Ramos (cell line): ENCODE measurements at regions not wholly inside any gene's neighbourhood (a gene's known extent, or its start where the extent isn't known, plus 50 kb on each side); places are given as distances from the start of the nearest gene placed in this dataset.

Experiments
- in situ Hi-C: fragments of 300-500 bp; cut with MboI; formaldehyde crosslinking; loops from one replicate; pipeline ENCODE4 v1.14.3; 2022; ENCODE audit warnings: low sequenced_read_pairs; ENCODE audit not compliant: unreplicated experiment

DNA sequence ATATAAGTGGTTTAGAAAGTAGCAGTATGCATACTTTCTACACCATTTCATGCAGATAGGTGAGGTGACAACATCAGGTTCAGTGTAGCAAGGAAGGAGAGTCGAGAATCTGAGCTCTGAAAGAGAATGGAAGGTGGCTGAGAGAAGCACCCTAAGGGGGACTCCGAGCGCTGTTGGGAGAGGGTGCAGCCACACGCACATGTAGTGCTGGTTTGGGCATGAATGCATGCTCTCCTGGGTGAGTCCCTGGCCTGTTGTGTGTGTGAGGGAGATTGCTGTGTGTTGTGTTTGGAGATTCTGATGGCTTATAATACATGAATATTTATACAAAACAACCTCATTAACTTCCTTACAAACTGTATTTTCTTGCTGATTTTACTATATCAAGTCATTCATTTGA is 180.3 kb upstream of the LRIG3 start:
- in situ Hi-C loops = no loop called here

DNA sequence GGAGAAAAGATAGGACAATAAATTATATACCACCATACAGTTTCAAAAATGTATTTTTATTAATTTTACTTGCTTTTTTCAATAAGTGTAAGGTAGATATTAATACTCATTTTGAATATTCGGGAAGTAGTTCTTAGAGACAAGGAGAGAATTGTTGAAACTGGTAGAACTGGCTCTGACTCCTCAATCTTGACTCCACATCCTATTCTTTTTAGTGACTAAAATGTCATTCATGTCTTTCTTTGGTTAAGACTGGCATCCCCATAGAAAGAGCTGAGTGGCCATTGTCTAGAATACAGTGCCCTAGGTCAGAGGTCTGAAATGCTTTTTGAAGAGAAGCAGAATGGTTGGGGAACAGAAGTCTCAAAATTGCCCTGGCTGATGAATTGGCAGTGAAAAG is 177.6 kb upstream of the LRIG3 start:
- in situ Hi-C loops = no loop called here

DNA sequence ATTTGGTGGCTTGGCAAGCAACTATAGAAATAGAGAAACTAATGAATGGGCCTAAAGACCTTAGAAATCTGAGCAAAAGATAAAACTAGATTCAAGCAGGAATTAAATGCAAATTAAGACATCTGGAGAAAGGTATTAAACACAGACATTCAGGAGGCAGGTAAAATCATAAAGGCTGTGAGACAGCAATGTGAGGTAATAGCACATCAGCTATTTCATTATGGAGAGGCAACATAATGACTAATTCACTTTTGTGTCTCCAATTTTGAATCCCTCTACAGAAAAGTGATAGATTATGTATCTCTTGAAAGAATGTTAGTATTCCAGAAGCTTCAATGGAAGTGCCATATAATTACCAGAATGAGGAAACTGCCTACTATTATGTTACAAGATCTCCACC is 175.9 kb upstream of the LRIG3 start:
- in situ Hi-C loops = no loop called here

DNA sequence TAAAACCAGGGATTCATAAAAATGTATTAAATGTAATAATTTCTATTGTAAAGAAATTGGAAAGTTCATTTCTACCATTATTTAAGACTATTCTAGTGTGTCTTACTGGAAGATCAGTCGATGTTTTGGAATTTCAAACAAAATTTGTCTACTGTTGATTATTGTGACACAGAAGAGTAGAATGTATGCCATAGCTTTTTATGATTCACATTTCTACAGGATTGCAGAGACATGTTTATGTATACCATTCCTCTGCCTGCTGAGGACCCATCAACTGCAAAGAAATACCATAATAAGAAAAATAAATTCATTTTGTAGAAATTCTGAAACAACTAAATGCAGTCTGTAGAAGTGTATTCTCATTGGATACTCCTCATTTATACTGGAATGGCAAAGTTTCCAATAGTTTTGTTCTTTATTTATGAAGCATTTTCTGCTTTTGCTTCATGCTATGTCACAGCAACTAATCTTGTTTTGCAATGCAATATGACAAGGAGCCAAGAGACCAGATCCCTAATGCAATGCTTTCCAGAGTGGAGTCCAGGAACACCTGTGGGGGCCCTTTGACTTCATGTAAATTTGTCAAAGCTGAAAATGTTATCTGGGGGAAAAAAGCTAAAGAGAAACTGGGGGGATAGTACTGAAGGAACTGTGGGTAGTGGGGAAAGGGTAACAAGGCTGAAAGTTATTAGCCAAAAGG is 172.9 kb upstream of the LRIG3 start:
- in situ Hi-C loops = no loop called here

DNA sequence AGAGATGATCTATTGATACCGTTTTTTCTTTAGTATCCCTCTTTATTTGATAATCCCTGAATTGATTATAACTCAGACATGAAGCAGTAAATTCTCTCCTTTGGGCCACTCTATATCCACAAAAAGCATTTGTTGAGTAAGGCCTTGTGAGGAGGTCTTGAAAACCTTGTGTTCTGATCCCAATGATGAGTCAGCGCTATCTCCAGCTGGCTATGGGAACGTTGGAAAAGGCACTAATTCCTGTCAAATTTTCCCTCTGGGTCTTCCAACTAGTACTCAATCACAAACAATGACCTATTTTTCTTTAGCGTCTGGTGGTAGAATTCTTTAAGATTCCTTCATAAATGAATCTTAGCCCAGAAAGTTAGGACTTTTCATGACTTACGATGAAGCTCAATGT is 168.4 kb upstream of the LRIG3 start:
- in situ Hi-C loops = no loop called here

DNA sequence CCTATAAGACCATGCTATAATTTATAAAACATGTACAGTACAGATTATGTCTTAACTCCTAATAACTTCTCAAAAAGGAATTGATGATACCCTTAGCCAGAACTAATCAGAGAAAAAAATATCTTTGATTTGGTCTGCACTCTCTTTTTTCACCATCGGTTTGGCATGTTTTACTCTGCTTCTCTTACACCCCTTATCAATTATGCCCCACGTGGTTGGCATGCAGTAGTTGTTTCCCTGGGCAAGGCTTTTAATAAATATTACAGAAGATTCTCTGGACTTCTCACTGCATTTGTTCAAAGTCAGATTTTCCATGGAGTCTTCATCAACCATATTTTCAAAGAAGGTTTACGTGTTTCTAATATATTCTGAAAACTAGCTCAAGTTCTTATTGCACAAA is 167.4 kb upstream of the LRIG3 start:
- in situ Hi-C loops = no loop called here

DNA sequence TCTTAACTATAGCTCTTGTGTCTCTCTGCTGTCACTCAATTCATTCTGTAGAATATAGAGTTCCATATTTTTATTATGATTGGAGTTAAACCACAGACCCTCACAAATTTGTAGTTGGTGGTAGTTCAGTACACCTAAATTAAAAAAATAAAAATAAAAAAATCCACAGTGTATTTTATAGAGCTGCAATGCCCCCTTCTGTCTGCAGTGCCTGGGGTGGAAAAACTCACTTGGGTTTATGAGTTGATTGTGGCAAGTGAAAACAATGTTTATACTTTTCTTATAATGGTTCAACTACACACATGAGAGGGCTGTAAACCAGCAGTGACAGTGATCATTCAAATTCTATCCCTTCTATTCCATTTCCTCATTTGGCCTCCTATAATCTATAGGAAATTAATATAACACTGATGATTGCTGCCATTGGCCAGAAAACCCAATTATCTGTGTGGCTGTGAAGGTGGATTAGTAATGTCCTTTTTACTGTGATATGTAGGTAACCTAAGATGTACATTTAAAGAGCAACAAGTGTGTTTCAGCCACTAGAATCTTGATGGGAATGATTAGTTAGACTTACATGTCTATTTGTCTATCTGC is 166.9 kb upstream of the LRIG3 start:
- in situ Hi-C loops = no loop called here

DNA sequence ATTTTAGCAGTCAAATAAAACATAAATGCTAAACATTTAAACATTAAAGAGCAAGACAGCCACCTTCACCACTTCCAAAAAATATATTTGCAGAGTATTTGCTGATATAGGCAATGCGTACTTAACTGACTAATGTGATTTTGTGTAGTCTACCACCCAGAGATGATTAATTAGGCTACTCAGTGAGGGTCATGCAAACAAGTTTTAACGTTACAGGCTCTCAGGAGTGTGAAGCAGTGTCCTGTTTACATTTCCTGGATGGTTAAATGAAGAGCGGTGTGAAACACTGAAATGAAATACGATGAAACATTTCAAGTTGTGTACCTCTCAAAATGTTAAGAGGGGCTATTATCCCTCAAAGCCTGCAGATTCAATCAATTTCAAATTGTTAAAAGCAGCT is 165.8 kb upstream of the LRIG3 start:
- in situ Hi-C loops = no loop called here

DNA sequence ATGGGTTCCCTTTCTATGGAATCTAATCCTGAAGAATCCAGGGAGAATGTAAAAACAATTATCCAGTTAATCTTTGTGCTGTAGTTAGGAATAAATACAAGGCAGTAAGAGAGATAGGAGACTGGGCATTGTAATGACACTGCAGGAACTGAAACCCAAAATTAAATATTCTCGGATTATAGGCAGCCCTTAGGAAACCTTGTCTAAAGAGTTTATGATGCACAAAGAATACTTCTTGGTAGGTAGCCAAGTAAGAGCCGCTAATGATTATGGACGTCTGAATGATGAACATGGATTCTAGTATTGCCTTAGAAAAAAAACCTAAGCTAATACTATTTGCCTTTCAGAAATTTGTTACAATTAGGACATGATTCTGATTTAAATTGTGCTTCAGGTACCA is 165.4 kb upstream of the LRIG3 start:
- in situ Hi-C loops = no loop called here

DNA sequence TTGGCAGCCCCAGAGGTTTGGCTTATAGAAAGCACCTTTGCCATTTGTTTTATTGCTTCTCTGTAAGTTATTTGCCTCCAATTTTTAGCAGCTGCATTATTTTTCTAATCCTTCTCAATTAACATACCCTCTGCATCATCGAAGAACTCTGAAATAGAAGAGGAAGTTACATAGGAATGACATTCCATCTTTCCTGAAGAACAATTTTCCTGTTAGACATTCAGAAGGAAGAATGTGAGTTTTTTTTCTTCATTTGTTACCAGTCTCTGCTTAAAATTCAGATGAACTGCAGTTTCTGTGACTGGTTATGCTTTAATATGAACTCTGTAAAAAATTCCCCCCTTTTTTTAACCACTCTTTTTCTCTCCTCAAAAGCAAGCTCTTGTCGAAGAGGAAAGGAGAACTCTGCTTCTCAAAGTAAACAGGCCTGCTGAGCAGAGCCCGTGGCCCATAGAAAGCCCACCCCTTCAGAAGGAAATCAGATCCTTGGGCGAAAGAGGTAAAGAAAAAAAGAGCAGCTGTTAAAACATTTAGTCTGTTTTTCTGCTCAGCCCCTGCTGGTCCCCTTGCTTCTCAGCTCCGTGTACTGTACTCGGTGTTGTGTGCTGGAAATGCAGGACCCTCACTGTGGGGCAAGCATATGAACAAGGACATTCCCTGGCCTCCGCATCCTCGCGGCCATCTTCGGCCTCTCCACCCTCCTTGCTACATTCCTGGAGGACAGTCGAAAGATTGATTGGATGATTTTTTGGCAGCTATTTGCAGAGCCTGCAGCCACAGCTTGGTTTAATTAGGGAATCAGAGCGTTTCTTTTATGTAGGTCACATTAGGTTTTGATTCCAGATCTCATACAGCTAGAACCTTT is 164.4 kb upstream of the LRIG3 start:
- in situ Hi-C loops = no loop called here

DNA sequence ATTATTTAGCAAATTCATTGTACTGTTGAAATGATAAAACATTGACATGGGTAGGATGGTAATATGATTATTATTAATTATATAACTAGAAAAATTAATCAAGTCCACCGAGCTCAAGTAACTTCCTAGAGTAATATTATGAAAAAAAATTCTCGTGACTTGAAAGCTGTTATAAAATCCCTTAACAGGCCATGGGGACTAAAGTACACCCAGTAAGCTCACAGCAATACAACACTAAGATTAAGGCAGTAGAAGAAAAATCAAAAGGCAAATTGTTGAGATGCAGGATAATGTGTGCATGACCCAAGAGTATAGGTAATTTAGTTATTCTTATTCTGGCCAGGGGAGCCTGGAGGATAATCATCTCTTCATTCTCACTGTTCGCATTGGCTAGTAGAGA is 162.6 kb upstream of the LRIG3 start:
- in situ Hi-C loops = no loop called here

DNA sequence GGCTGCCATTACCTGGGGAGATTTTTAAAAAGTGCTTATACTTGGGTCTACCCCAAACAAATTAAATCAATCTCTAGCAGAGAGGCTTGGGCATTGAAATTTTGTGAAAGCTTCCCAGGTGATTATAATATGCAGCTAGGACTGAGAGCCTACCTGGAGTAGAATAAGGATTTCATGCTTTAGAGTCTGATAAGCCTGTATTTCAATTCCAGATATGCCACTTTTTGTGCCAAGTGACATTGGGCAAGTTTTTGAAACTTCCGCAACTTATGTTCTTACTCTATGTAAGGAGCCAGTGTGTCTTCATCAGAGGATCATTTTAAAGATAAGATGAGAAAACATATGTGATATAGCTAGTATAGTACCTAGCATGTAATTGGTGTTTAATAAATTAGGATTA is 159.8 kb upstream of the LRIG3 start:
- in situ Hi-C loops = no loop called here

DNA sequence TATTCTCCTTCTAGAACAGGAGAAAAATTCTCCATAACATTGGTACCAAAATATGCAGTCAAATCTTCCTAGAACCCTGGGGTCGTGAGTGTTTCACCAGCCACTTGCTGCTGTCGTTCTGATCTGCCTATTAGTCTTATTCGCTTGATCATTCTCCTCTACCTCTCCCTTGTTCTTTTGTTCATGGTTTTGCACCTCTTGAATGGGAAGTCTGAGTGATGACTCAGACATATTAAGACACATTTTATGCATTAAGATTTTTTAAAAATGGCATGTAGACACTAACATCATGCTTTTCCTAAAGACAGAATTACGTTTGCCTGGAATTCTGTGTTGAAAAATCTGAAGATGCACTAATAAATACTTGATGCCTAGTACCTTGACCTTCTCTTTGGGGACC is 159.2 kb upstream of the LRIG3 start:
- in situ Hi-C loops = no loop called here

DNA sequence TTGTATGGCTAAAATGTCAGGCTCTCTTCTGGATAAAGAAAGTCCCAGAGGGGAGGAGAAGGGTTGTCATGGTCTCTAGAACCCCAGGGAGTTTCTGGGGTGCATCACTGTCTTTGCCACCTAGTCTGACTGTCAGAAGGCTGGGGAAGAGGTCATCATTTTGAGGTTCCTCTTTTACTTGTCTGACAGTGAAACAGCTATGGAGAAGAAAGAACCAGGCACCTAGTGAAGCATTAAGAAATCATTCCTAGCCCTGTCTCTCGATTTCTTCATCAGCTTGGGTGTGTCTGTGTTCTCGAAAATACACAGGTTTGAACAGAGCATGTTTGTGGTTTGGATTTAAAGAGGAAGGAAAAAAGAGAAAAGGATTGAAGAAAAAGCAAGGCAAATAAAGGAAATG is 158.7 kb upstream of the LRIG3 start:
- in situ Hi-C loops = no loop called here

DNA sequence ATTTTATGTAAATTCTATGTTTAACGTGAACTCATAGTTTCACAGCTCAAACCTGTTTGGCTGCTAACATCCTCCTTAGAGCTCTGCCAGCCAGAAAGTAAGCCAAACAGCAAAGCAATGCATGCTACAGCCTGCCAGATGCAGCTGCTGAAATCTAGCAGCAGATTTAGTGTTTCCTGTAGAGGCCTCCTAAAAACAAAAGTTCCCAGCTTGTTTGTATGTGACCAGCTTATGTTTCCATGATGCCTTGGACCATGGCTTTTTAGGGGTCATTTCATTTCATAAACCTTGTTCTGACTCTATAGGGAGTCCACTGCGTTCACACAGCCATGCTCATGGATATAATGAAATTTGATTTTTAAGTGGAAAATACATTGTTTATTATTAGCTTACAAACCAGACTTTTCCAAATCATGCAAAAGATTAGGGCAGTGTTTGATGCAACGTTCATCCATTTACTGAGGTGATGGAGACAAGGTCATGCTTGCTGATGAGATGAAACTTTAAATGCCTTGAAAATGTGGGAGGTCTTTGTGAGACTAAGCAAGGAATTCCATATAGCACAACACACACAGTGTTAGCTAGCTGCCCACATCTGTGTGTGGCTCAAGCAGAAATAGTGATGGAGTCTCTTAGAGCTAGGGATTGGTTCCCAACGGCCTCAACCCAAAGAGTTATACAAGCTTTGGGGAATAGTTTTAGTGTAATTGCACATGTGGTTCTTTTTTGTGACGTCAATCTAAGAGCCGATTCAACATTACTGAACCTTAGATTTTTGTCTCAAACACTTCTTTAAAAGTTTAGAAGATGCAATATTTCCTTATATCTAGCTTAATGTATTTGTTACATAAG is 157.5 kb upstream of the LRIG3 start:
- in situ Hi-C loops = no loop called here

DNA sequence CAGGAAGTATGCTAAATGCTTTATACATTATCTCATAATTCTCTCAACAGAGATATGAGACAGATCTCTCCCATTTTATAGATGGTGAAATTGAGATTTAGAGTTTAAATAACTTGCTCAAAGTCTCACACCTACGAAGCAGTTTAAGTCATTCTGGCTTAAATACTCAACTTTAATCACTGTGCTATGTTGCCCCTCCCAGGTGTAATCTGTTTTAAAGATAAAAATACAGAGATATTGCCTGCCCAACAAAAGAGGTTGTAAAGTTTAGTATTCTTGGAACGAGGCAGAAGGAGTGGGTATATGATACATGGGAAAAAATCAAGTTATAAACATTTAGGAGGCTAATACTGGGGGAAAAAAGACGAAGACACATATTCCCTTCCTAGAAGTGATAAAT is 156.8 kb upstream of the LRIG3 start:
- in situ Hi-C loops = no loop called here

DNA sequence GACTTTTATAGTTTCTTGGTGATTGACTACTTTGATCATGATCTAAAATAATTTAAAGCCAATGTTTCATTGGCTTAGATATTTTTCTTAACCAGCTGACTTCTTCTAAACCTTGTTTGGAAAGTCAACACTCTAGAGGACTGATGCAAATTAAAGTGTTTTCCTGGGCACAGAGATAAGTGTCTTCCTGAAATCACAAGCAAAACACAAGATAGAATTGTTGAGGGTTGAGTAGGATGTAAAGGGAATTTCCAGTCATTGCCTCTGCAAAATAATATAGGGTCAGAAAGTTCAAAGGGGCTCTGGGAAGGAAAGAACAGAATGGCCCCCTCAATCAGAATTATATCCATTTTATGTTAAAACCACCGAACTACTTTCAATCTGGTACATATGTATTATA is 156.3 kb upstream of the LRIG3 start:
- in situ Hi-C loops = no loop called here

DNA sequence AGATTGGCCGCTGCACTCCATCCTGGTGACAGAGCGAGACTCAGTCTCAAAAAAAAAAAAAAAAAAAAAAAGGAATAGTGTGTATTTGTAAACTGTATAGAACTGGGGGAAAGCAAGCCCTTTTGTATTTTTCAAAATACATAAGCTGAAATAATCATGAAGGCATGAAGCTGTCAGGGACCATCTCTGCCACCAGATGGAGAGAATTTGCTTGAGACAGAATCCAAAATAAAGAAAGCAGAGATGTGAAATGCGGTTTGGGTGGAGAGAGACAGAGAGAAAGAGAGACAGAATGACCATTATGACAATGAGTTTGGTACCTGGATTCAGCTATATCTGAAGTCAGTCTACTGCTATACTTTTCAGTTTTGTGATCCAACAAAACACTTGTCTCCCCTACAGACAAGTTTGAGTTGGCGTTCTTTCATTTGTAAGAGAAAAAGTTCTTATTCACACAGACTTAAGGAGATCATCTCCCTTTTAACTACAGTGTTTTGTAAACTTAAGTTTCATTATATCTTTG is 155.7 kb upstream of the LRIG3 start:
- in situ Hi-C loops = no loop called here

DNA sequence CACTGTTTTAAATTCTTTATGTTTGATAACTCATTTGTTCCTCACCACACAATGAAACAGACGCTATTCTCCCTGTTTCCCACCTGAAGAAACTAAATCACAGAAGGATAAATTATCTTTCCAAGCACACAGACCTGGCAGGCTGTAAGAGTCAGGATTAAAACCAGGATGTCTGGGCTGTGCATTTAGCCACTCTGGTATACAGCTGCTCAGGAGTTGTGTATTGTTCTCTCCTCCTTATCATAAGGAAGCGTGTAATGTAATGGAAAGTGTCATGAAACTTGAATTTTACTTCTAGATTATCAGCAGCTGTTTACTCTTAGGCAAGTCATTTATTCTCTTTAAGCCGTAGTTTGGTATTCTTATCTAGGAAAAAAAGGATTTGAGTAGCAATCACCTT is 154.8 kb upstream of the LRIG3 start:
- in situ Hi-C loops = no loop called here

DNA sequence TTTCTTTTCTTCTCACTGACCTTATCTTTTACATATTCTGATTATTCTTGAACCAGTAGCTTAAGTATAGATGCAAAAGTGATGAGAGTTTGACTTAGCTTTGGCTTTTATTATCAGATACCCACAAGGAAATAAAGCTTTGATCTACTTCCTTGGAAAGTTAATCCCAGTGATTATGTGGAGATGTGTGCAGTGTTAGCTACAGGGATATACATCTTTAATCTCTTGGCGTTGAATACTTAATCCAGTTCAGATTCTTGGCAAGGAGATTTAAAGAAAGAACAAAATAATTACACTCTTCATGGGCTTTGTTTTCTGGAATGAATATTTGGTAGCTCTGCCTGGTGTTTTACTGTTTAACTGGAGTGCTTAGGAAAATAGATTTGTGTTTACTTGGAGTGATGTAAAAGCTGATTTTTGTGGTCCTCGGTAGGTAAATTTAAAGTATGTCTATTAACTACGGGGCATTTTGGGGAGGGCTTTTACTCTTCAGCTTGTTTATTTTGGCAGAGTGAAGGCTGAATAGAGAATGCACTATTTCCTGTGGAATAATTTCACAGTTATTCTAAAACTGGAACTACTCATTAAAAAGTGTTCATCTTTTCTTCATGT is 150.1 kb upstream of the LRIG3 start:
- in situ Hi-C loops = no loop called here
